Brain microvascular endothelial cell (primary cell): ENCODE measurements at regions not wholly inside any gene's neighbourhood (a gene's known extent, or its start where the extent isn't known, plus 50 kb on each side); places are given as distances from the start of the nearest gene placed in this dataset.
A peak's percentile ranks its signal among the peaks of the same experiment; 100 is the strongest.

ENCODE experiments used
- DNase-seq: peaks from one replicate; pipeline ENCODE4 v3.0.0-alpha.2; 2020
- H3K27ac ChIP-seq: fragments of 250-450 bp; sonication (Bioruptor Pico); 2 replicates; pipeline ENCODE4 v1.5.1; 2020; ENCODE audit warnings: mild to moderate bottlenecking, moderate library complexity
- H3K27me3 ChIP-seq: fragments of 250-450 bp; sonication (Bioruptor Pico); replicated peaks from 2 replicates; pipeline ENCODE4 v1.5.1; 2020; ENCODE audit warnings: mild to moderate bottlenecking
- H3K36me3 ChIP-seq: fragments of 250-450 bp; sonication (Bioruptor Pico); replicated peaks from 2 replicates; pipeline ENCODE4 v1.5.1; 2020; ENCODE audit warnings: mild to moderate bottlenecking
- H3K4me3 ChIP-seq: 2 replicates; pipeline ENCODE4 v1.5.1; 2011; ENCODE audit warnings: low read depth, mild to moderate bottlenecking, control low read depth, low read length, moderate library complexity
- CTCF ChIP-seq: IDR thresholded peaks from 2 replicates; pipeline ENCODE4 v1.5.1; 2011; ENCODE audit warnings: low read depth, mild to moderate bottlenecking, moderate library complexity, low read length, control low read depth, inconsistent platforms; ENCODE audit errors: missing control alignments
- in situ Hi-C: cut with HindIII; loops from 2 replicates; pipeline ENCODE4 v1.10.0; 2017; ENCODE audit warnings: low sequenced_read_pairs, low pct_ligation_motif_present

- H3K36me3 ChIP-seq = no peaks in the 10 kb centered on the region
- in situ Hi-C loops = no loop called here
- no peak for TF ChIP-seq CTCF
- H3K4me3 ChIP-seq = no peak overlapping the region
- no peak overlapping the region for H3K27ac ChIP-seq
- H3K27me3 ChIP-seq = no peaks in the 10 kb centered on the region
- peak; percentile 61 for DNase-seq
Observed at GRCh38 chr5:117302949-117303348, 728.3 kb upstream of the SEMA6A start.

GRCh38 chr5:117302473-117302872 is 727.9 kb upstream of the SEMA6A start:
- in situ Hi-C loops = no loop called here
- TF ChIP-seq CTCF = no peak
- no peak for DNase-seq

GRCh38 chr5:117299936-117300328 is 725.3 kb upstream of the SEMA6A start:
- Histone ChIP-seq H3K36me3 (no peaks in the 10 kb centered on the region), H3K4me3 (no peak overlapping the region), H3K27ac (no peak overlapping the region), H3K27me3 (no peaks in the 10 kb centered on the region)
- in situ Hi-C loops = no loop called here
- no peak for TF ChIP-seq CTCF
- DNase-seq = no peak

More at GRCh38 chr5:117302473-117302872, 727.9 kb upstream of the SEMA6A start:
- Histone ChIP-seq H3K4me3 (no peak overlapping the region), H3K27ac (no peak overlapping the region), H3K36me3 (no peaks in the 10 kb centered on the region), H3K27me3 (no peaks in the 10 kb centered on the region)

GRCh38 chr5:117299224-117299935 is 724.8 kb upstream of the SEMA6A start:
- Histone ChIP-seq H3K4me3 (no peak overlapping the region), H3K27ac (no peak overlapping the region), H3K27me3 (no peaks in the 10 kb centered on the region), H3K36me3 (no peaks in the 10 kb centered on the region)
- no peak for TF ChIP-seq CTCF
- DNase-seq = no peak
- in situ Hi-C loops = no loop called here

GRCh38 chr5:117296872-117297271 is 722.2 kb upstream of the SEMA6A start:
- no peaks in the 10 kb centered on the region for H3K27me3 ChIP-seq
- no peak for TF ChIP-seq CTCF
- no peaks in the 10 kb centered on the region for H3K36me3 ChIP-seq
- no peak overlapping the region for H3K4me3 ChIP-seq
- DNase-seq = no peak
- H3K27ac ChIP-seq = no peak overlapping the region
- in situ Hi-C loops = no loop called here

GRCh38 chr5:117295941-117296340 is 721.3 kb upstream of the SEMA6A start:
- TF ChIP-seq CTCF = no peak
- in situ Hi-C loops = no loop called here
- Histone ChIP-seq H3K27ac (no peak overlapping the region), H3K36me3 (no peaks in the 10 kb centered on the region), H3K27me3 (no peaks in the 10 kb centered on the region), H3K4me3 (no peak overlapping the region)
- DNase-seq = no peak
